ENCODE measurements at regions not wholly inside any gene's neighbourhood (a gene's known extent, or its start where the extent isn't known, plus 50 kb on each side); places are given as distances from the start of the nearest gene placed in this dataset.

- TF ChIP-seq, protein P1, sequence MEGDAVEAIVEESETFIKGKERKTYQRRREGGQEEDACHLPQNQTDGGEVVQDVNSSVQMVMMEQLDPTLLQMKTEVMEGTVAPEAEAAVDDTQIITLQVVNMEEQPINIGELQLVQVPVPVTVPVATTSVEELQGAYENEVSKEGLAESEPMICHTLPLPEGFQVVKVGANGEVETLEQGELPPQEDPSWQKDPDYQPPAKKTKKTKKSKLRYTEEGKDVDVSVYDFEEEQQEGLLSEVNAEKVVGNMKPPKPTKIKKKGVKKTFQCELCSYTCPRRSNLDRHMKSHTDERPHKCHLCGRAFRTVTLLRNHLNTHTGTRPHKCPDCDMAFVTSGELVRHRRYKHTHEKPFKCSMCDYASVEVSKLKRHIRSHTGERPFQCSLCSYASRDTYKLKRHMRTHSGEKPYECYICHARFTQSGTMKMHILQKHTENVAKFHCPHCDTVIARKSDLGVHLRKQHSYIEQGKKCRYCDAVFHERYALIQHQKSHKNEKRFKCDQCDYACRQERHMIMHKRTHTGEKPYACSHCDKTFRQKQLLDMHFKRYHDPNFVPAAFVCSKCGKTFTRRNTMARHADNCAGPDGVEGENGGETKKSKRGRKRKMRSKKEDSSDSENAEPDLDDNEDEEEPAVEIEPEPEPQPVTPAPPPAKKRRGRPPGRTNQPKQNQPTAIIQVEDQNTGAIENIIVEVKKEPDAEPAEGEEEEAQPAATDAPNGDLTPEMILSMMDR (IDR thresholded peaks at IDR 0.05), result no peak
- TF ChIP-seq POLR2A (IDR thresholded peaks at IDR 0.05), result no peak
Measured at GRCh38 chr10:85175635-85176034, 847.2 kb downstream of the CCSER2 start.
